Peyer's patch (tissue), 4 donors: ENCODE measurements at regions not wholly inside any gene's neighbourhood (a gene's known extent, or its start where the extent isn't known, plus 50 kb on each side); places are given as distances from the start of the nearest gene placed in this dataset.
A peak's percentile ranks its signal among the peaks of the same experiment; 100 is the strongest.
"Not testable (repeated sequence)": the region's sequence is repeated elsewhere in the genome, so short reads cannot be mapped to it uniquely, and the experiment has no call there.

Experiments used
- DNase-seq, 3 donors: peaks; one replicate each; pipeline ENCODE4 v3.0.0-alpha.2; 2017 to 2019
- H3K27ac ChIP-seq, 4 donors: fragments of 200-600 bp; sonication (generic); one replicate each; pipeline ENCODE4 v1.5.1; 2016 to 2019
- H3K27me3 ChIP-seq, 2 donors: fragments of 200-600 bp; sonication (generic); one replicate each; pipeline ENCODE4 v1.5.1; 2019
- H3K36me3 ChIP-seq, 3 donors: fragments of 200-600 bp; sonication (generic); one replicate each; pipeline ENCODE4 v1.5.1; 2016 to 2019
- H3K4me1 ChIP-seq, 4 donors: fragments of 200-600 bp; sonication (generic); one replicate each; pipeline ENCODE4 v1.5.1; 2016 to 2019
- H3K4me3 ChIP-seq, 4 donors: fragments of 200-600 bp; sonication (generic); 1 replicate in 3 of 4; 2 replicates in 1 of 4; pipeline ENCODE4 v1.5.1; 2016 to 2019; ENCODE audit warnings: mild to moderate bottlenecking in 1 of 4
- H3K9me3 ChIP-seq, 4 donors: fragments of 200-600 bp; sonication (generic); one replicate each; pipeline ENCODE4 v1.5.1; 2016 to 2019; ENCODE audit warnings: mild to moderate bottlenecking in 1 of 4
- POLR2A ChIP-seq, 2 donors: fragments of 450-650 bp; IDR thresholded peaks; one replicate each; pipeline ENCODE4 v1.5.1; 2017; ENCODE audit warnings: antibody characterized with exemption in 2 of 2, mild to moderate bottlenecking in 2 of 2, moderate library complexity in 2 of 2
- TF ChIP-seq, protein P1 (sequence below), 6 experiments: fragments of 450-650 bp in 4 of 6; fragments of 200-600 bp in 2 of 6; sonication (generic) in 1 of 6; IDR thresholded peaks; one replicate each; pipeline ENCODE4 v1.5.1; 2017 to 2019; ENCODE audit warnings: antibody characterized with exemption in 6 of 6, mild to moderate bottlenecking in 3 of 6, moderate library complexity in 1 of 6

DNA sequence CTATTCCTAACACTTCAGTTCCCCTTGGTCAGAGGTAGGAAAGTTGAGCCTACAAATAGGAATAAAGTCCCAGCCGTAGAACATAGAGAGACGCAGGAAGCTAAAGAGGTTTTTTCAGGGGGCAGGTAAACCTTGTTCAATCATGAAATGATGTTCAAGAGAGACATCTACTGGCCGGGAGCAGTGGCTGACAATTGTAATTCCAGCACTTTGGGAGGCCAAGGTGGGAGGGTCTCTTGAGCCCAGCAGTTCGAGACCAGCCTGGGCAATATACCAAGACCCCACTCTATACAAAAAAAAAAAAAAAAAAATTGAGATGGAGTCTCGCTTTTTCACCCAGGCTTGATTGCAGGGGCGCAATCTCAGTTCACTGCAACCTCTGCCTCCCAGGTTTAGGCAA, 66.7 kb upstream of the DNAJC10 start:
- no peak for DNase-seq
- no peaks in the 10 kb centered on the region for H3K27me3 ChIP-seq
- H3K4me1 ChIP-seq = peaks cover 0 to 4% (median 0%) of the 10 kb centered on the region in 4 donors
- H3K36me3 ChIP-seq = no peaks in the 10 kb centered on the region
- H3K9me3 ChIP-seq = no peaks in the 10 kb centered on the region
- TF ChIP-seq, protein P1, sequence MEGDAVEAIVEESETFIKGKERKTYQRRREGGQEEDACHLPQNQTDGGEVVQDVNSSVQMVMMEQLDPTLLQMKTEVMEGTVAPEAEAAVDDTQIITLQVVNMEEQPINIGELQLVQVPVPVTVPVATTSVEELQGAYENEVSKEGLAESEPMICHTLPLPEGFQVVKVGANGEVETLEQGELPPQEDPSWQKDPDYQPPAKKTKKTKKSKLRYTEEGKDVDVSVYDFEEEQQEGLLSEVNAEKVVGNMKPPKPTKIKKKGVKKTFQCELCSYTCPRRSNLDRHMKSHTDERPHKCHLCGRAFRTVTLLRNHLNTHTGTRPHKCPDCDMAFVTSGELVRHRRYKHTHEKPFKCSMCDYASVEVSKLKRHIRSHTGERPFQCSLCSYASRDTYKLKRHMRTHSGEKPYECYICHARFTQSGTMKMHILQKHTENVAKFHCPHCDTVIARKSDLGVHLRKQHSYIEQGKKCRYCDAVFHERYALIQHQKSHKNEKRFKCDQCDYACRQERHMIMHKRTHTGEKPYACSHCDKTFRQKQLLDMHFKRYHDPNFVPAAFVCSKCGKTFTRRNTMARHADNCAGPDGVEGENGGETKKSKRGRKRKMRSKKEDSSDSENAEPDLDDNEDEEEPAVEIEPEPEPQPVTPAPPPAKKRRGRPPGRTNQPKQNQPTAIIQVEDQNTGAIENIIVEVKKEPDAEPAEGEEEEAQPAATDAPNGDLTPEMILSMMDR (IDR thresholded peaks at IDR 0.05) = peak in 2 of 6 experiments; percentile 18 to 24
- TF ChIP-seq POLR2A (IDR thresholded peaks at IDR 0.05) = no peak
- no peak overlapping the region for H3K27ac ChIP-seq
- H3K4me3 ChIP-seq = no peak overlapping the region

DNA sequence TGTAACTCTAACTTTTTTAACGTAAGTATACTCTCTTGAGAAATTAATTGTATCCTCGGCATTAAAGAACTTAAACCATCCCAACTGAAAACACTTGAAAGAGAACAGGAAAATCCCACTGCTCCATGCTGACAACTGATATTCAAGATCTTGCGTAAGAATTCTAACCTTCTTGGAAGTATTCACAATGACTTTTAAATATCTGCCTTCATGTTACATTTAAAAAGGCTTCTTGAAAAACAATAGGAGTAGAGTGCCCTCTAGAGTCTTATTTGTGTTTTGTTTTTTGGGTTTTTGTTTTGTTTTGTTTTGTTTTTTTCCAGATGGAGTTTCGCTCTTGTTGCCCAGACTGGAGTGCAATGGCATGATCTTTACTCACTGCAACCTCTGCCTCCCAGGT, 65.4 kb upstream of the DNAJC10 start:
- DNase-seq = no peak
- TF ChIP-seq POLR2A (IDR thresholded peaks at IDR 0.05) = no peak
- TF ChIP-seq, protein P1 (IDR thresholded peaks at IDR 0.05) = peak in 4 of 6 experiments; percentile 42 to 60 (median 54)
- H3K27me3 ChIP-seq = no peaks in the 10 kb centered on the region
- no peak overlapping the region for H3K27ac ChIP-seq
- peaks cover 0 to 4% (median 0%) of the 10 kb centered on the region in 4 donors for H3K4me1 ChIP-seq
- H3K4me3 ChIP-seq = no peak overlapping the region
- no peaks in the 10 kb centered on the region for H3K36me3 ChIP-seq
- no peaks in the 10 kb centered on the region for H3K9me3 ChIP-seq

DNA sequence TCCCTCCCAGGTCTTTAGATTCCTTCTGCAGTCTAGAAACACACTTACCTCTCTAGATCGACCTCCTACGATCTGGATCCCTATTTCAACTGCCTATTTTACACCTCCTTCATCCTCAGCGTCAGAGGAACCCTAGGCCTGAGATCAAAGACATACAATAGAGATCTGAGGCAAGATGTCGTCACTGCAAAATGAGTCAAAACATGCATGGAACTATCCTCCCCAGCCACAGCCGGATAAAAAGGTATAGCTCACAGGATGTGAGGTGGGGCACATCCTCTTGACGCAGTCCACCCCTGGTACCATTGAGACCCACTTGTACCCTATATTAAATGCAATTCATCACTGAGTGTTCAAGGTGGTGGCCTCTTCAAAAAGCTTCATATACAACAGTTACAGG, 63.7 kb upstream of the DNAJC10 start:
- H3K27ac ChIP-seq = no peak overlapping the region
- DNase-seq = no peak
- TF ChIP-seq, protein P1 (IDR thresholded peaks at IDR 0.05) = no peak

DNA sequence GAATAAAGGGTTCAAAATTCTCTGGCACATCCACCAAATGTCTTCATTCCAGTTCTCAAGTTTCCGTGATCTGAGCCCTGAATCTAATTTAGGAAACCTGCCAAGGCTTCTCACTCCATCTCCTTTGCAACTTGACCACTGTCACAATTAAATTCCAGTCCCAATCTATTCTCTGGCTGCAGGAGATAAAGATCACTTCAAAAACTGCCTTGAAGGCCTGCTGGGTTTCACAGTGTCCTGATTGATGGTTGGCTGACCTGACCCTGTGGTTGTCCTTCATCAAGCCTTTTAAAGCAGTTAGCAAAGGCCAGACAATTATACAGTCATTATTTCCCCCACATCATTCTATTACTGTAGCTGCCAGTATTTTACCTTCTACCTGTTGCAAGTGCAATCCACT, 60.3 kb upstream of the DNAJC10 start:
- DNase-seq = no peak
- Histone ChIP-seq H3K4me1 (peaks cover 0 to 2% (median 0%) of the 10 kb centered on the region in 4 donors), H3K27ac (no peak overlapping the region), H3K27me3 (no peaks in the 10 kb centered on the region), H3K4me3 (no peak overlapping the region), H3K9me3 (no peaks in the 10 kb centered on the region), H3K36me3 (no peaks in the 10 kb centered on the region)
- TF ChIP-seq POLR2A (IDR thresholded peaks at IDR 0.05) = no peak
- TF ChIP-seq, protein P1 (IDR thresholded peaks at IDR 0.05) = no peak

More for the DNA sequence above, 63.7 kb upstream of the DNAJC10 start:
- H3K9me3 ChIP-seq = no peaks in the 10 kb centered on the region
- H3K4me3 ChIP-seq = no peak overlapping the region
- no peaks in the 10 kb centered on the region for H3K36me3 ChIP-seq
- H3K27me3 ChIP-seq = no peaks in the 10 kb centered on the region
- H3K4me1 ChIP-seq = peaks cover 0 to 4% (median 0%) of the 10 kb centered on the region in 4 donors

DNA sequence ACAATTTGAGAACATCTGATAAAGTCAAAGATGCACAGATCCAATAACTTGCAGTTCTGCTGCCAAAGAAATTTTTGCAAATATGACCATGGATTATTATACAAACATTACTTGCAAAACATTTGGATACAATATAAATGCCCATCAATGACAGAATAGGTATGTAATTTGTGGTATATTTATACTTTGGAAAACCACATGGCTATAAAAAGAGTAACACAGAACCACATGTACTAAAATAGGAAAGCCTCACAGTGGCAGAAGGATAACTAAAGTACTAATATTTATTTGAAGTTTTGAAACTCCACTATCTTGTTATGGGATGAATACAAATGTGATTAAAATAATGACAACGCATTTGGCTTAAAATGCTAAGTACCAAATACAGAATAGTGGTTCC, 51.8 kb upstream of the DNAJC10 start:
- H3K9me3 ChIP-seq = no peaks in the 10 kb centered on the region
- no peak overlapping the region for H3K4me3 ChIP-seq
- H3K27ac ChIP-seq = no peak overlapping the region
- no peaks in the 10 kb centered on the region for H3K4me1 ChIP-seq
- H3K36me3 ChIP-seq = no peaks in the 10 kb centered on the region
- no peaks in the 10 kb centered on the region for H3K27me3 ChIP-seq
- TF ChIP-seq, protein P1 (IDR thresholded peaks at IDR 0.05) = no peak
- no peak for TF ChIP-seq POLR2A (IDR thresholded peaks at IDR 0.05)
- DNase-seq = no peak

DNA sequence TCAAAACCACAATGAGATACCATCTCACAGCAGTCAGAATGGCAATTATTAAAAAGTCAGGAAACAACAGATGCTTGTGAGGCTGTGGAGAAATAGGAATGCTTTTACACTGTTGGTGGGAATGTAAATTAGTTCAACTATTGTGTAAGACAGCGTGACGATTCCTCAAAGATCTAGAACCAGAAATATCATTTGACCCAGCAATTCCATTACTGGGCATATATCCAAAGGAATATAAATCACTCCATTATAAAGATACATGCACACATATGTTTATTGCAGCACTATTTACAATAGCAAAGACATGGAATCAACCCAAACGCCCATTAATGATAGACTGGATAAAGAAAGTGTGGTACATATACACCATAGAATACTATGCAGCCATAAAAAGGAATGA, 50.6 kb upstream of the DNAJC10 start:
- H3K4me1 ChIP-seq, H3K9me3 ChIP-seq, H3K27me3 ChIP-seq, H3K27ac ChIP-seq, DNase-seq, H3K4me3 ChIP-seq, H3K36me3 ChIP-seq: not testable (repeated sequence)
